Mucosa of descending colon (tissue), 3 donors: ENCODE measurements at regions not wholly inside any gene's neighbourhood (a gene's known extent, or its start where the extent isn't known, plus 50 kb on each side); places are given as distances from the start of the nearest gene placed in this dataset.

Experiments used
- ATAC-seq: fragments of 200-7000 bp; cut with Tn5 transposase; one replicate; pipeline ENCODE4 v1.9.1; 2020; ENCODE audit warnings: mild to moderate bottlenecking, moderate library complexity
- DNase-seq, 3 donors: peaks; one replicate each; pipeline ENCODE4 v3.0.0-alpha.2; 2020
- H3K36me3 ChIP-seq: fragments of 200-600 bp; one replicate; pipeline ENCODE4 v1.8.0; 2021; ENCODE audit warnings: low read depth, mild to moderate bottlenecking
- H3K4me1 ChIP-seq: fragments of 200-600 bp; one replicate; pipeline ENCODE4 v1.8.0; 2021; ENCODE audit warnings: low read depth, mild to moderate bottlenecking
- H3K4me3 ChIP-seq: fragments of 200-600 bp; one replicate; pipeline ENCODE4 v1.8.0; 2021; ENCODE audit warnings: mild to moderate bottlenecking
- H3K9me3 ChIP-seq: fragments of 200-600 bp; one replicate; pipeline ENCODE4 v1.8.0; 2021; ENCODE audit warnings: mild to moderate bottlenecking
- intact Hi-C, 2 donors: fragments of 100-400 bp; cut with DNase I in 1 of 2; cut with micrococcal nuclease in 1 of 2; formaldehyde crosslinking; loops; one replicate each; pipeline versions ENCODE4 v1.11.0 to v1.11.1; 2022; cut with DNase I, micrococcal nuclease
- TF ChIP-seq, protein P1 (sequence below): fragments of 200-600 bp; IDR thresholded peaks from one replicate; pipeline ENCODE4 v1.8.0; 2022; ENCODE audit warnings: antibody characterized with exemption, mild to moderate bottlenecking
- donor health status: DM: no; HTN: no; CAD: no; lungs with moderate emphysema.
- donor health status: DM: no; HTN: no; CAD: no.
- donor health status: DM: no; HTN: yes; CAD: no.

DNA sequence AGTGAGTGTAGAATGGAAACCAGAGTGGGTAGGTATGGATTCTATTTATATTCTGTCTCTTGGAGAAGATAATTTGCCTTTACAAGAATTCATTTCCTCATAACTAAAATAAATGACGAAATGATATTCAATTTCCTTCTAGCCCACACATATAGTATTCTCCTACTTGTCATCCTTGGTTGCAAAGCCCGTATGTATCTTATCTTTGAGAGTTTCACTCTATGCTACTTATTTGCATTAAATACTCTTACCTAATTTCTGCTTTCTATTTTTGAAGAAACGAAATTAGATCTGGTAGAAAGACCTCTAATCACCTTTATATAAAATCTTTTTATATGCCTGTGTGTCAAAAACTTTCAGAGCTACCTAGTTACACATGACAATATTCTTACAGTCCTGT is 457.7 kb downstream of the NKX6-1 start:
- DNase-seq (no peak), ATAC-seq (no peak)
- intact Hi-C loops: no loop called here
- TF ChIP-seq, protein P1, sequence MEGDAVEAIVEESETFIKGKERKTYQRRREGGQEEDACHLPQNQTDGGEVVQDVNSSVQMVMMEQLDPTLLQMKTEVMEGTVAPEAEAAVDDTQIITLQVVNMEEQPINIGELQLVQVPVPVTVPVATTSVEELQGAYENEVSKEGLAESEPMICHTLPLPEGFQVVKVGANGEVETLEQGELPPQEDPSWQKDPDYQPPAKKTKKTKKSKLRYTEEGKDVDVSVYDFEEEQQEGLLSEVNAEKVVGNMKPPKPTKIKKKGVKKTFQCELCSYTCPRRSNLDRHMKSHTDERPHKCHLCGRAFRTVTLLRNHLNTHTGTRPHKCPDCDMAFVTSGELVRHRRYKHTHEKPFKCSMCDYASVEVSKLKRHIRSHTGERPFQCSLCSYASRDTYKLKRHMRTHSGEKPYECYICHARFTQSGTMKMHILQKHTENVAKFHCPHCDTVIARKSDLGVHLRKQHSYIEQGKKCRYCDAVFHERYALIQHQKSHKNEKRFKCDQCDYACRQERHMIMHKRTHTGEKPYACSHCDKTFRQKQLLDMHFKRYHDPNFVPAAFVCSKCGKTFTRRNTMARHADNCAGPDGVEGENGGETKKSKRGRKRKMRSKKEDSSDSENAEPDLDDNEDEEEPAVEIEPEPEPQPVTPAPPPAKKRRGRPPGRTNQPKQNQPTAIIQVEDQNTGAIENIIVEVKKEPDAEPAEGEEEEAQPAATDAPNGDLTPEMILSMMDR: no peak
- no peaks in the 10 kb centered on the region for H3K36me3 ChIP-seq
- no peaks in the 10 kb centered on the region for H3K4me1 ChIP-seq
- H3K4me3 ChIP-seq: no peak overlapping the region
- no peaks in the 10 kb centered on the region for H3K9me3 ChIP-seq

DNA sequence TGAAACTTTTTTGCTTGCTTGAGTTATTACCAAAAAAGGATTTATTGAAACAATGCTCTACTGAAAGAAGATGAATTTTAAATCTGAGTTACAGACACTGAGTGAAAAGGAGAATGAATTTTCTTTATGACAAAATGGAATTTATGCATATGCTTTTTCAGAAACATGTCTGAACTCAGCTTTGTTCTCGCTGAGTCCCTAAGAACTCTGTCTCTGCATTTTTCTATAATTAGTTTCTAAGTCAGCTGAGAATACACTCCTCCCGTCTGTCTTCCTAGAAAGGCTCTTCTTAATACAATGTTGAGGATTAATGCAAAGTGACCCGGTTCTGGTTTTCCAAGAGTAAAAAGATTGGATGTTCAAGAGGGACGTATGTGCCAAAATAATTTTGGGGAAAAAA is 463.5 kb downstream of the NKX6-1 start:
- H3K36me3 ChIP-seq: no peaks in the 10 kb centered on the region
- ATAC-seq (no peak), DNase-seq (no peak)
- no peaks in the 10 kb centered on the region for H3K9me3 ChIP-seq
- intact Hi-C loops: no loop called here
- no peaks in the 10 kb centered on the region for H3K4me1 ChIP-seq
- no peak overlapping the region for H3K4me3 ChIP-seq
- TF ChIP-seq, protein P1: no peak

DNA sequence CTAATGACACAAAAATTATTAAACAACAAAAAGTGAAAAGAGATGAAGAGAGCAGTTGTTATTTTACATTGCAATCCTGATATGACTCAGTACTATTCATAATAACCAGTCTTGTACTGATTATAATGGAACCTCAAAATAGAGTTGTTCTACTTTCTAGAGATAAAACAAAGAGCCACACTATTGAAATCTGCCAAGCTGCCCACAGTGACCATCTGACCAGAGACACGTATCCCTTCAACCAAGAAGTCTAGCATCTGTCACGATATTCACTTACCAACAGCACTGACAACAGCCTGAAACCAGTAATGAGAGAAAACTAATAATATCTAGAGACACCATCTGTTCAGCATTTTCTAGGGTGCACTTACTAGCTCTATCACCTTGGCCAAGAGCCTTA is 466.7 kb downstream of the NKX6-1 start:
- H3K36me3 ChIP-seq: no peaks in the 10 kb centered on the region
- TF ChIP-seq, protein P1: no peak
- H3K9me3 ChIP-seq: no peaks in the 10 kb centered on the region
- H3K4me3 ChIP-seq: no peak overlapping the region
- DNase-seq: no peak
- intact Hi-C loops: no loop called here
- H3K4me1 ChIP-seq: no peaks in the 10 kb centered on the region
- ATAC-seq: no peak

- ATAC-seq (no peak), DNase-seq (no peak)
- Histone ChIP-seq H3K9me3 (no peaks in the 10 kb centered on the region), H3K4me1 (no peaks in the 10 kb centered on the region), H3K36me3 (no peaks in the 10 kb centered on the region), H3K4me3 (no peak overlapping the region)
- TF ChIP-seq, protein P1: no peak
- intact Hi-C loops: no loop called here
These were observed 467.7 kb downstream of the NKX6-1 start for GRCh38 chr4:84031401-84031800.

DNA sequence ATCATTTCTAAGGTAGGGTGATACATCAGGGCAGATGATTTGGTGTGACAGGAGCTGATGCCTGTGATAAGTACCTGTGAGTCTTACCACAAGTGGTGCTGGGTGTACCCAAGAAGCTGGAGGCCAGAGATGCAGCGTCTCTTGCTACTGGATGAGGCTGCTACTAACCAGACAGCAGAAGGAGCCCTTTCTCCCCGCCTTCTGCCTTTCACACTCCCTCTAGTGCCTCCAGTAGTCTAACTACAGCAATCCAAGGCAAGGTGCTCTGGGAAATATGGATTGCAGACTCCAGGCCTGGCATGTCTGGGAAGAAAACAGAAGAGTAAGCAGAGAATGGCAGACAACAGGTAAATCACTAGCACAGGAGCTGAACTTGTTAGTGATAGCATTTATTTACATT is 470.8 kb downstream of the NKX6-1 start:
- Histone ChIP-seq H3K4me3 (no peak overlapping the region), H3K4me1 (no peaks in the 10 kb centered on the region), H3K36me3 (no peaks in the 10 kb centered on the region), H3K9me3 (no peaks in the 10 kb centered on the region)
- DNase-seq (no peak), ATAC-seq (no peak)
- TF ChIP-seq, protein P1: no peak
- intact Hi-C loops: no loop called here

GRCh38 chr4:84024405-84024804 is 474.7 kb downstream of the NKX6-1 start:
- ATAC-seq (no peak), DNase-seq (no peak)
- Histone ChIP-seq H3K4me1 (no peaks in the 10 kb centered on the region), H3K36me3 (no peaks in the 10 kb centered on the region), H3K9me3 (no peaks in the 10 kb centered on the region), H3K4me3 (no peak overlapping the region)
- intact Hi-C loops: no loop called here
- TF ChIP-seq, protein P1: no peak
